H1 (cell line): ENCODE measurements at regions not wholly inside any gene's neighbourhood (a gene's known extent, or its start where the extent isn't known, plus 50 kb on each side); places are given as distances from the start of the nearest gene placed in this dataset.

Experiments used
- CTCF ChIA-PET: fragments of 300-600 bp; sonication (Branson Sonifier 250); formaldehyde crosslinking; loops from one replicate; lab custom pipeline; 2021; ENCODE audit not compliant: partially characterized antibody; lab: Charles Lee
- POLR2A ChIA-PET: fragments of 300-600 bp; sonication (Branson Sonifier 250); formaldehyde crosslinking; loops from one replicate; lab custom pipeline; 2021; ENCODE audit warnings: inconsistent platforms; ENCODE audit not compliant: partially characterized antibody; lab: Charles Lee
- DNase-seq, 2 experiments: peaks; one replicate each; pipeline versions ENCODE4 v3.0.0 to v3.0.0-alpha.2; 2010 to 2022; ENCODE audit warnings: low spot score in 2 of 2, low read depth in 1 of 2, mixed read lengths in 1 of 2
- FAIRE-seq: peaks from 2 replicates; lab custom pipeline; 2011; peaks lifted over from hg19 to GRCh38; lab: Jason Lieb, UNC
- H2AFZ ChIP-seq: 2 replicates; pipeline ENCODE4 v1.8.1; 2012; ENCODE audit warnings: low read length, inconsistent platforms
- H2AK5ac ChIP-seq: 2 replicates; pipeline ENCODE4 v1.6.1; 2013; ENCODE audit warnings: low read depth, low read length
- H2BK120ac ChIP-seq: replicated peaks from 2 replicates; pipeline ENCODE3; 2013; ENCODE audit warnings: low read depth, low read length, inconsistent platforms
- H2BK12ac ChIP-seq: 2 replicates; pipeline ENCODE4 v1.6.1; 2013; ENCODE audit warnings: low read depth, low read length
- H2BK15ac ChIP-seq: 2 replicates; pipeline ENCODE4 v1.6.1; 2013; ENCODE audit warnings: low read length
- H2BK20ac ChIP-seq: 2 replicates; pipeline ENCODE4 v1.6.1; 2013; ENCODE audit warnings: low read length
- H2BK5ac ChIP-seq: 2 replicates; pipeline ENCODE4 v1.6.1; 2013; ENCODE audit warnings: low read depth, low read length
- H3K14ac ChIP-seq: 2 replicates; pipeline ENCODE4 v1.6.1; 2013; ENCODE audit warnings: inconsistent platforms; ENCODE audit not compliant: insufficient read length
- H3K18ac ChIP-seq: 2 replicates; pipeline ENCODE4 v1.6.1; 2013; ENCODE audit warnings: low read length; ENCODE audit errors: extremely low read depth
- H3K23ac ChIP-seq: 2 replicates; pipeline ENCODE4 v1.6.1; 2013; ENCODE audit warnings: inconsistent platforms; ENCODE audit not compliant: insufficient read length
- H3K23me2 ChIP-seq: 2 replicates; pipeline ENCODE4 v1.6.1; 2013; ENCODE audit warnings: low read depth, low read length
- H3K27ac ChIP-seq: 2 replicates; pipeline ENCODE4 v1.6.1; 2011; ENCODE audit warnings: low read depth, low read length, inconsistent platforms
- H3K27me3 ChIP-seq, 4 experiments: replicated peaks in 1 of 4; 1 replicate in 1 of 4; 2 replicates in 3 of 4; pipeline versions ENCODE4 v1.6.1 to v1.8.1; 2011 to 2013; ENCODE audit warnings: low read length in 3 of 4, mild to moderate bottlenecking in 3 of 4, inconsistent platforms in 2 of 4, mixed read lengths in 2 of 4, moderate library complexity in 1 of 4; ENCODE audit not compliant: control insufficient read depth in 3 of 4, insufficient read depth in 3 of 4; ENCODE audit errors: extremely low read depth in 1 of 4
- H3K36me3 ChIP-seq, 4 experiments: 2 replicates each; pipeline versions ENCODE4 v1.6.1 to v1.8.1; 2011 to 2013; ENCODE audit warnings: mild to moderate bottlenecking in 4 of 4, low read length in 3 of 4, moderate library complexity in 2 of 4, control low read depth in 1 of 4, inconsistent platforms in 1 of 4; ENCODE audit not compliant: insufficient read depth in 4 of 4, control insufficient read depth in 2 of 4
- H3K4ac ChIP-seq: replicated peaks from 2 replicates; pipeline ENCODE3; 2013; ENCODE audit warnings: low read length, low read depth, mixed read lengths, inconsistent platforms; ENCODE audit not compliant: insufficient read length
- H3K4me1 ChIP-seq, 4 experiments: replicated peaks in 1 of 4; 1 replicate in 1 of 4; 2 replicates in 3 of 4; pipeline versions ENCODE4 v1.6.1 to v1.8.1; 2011 to 2013; ENCODE audit warnings: low read length in 3 of 4, inconsistent platforms in 2 of 4, mixed read lengths in 1 of 4; ENCODE audit not compliant: insufficient read depth in 4 of 4, control insufficient read depth in 3 of 4
- H3K4me2 ChIP-seq, 2 experiments: 2 replicates each; pipeline versions ENCODE4 v1.6.1 to v1.8.1; 2011 to 2013; ENCODE audit warnings: low read depth in 2 of 2, low read length in 2 of 2, control low read depth in 1 of 2, inconsistent platforms in 1 of 2, mild to moderate bottlenecking in 1 of 2; ENCODE audit not compliant: insufficient read depth in 1 of 2
- H3K4me3 ChIP-seq, 4 experiments: fragments of 200-600, 300-600 bp in 1 of 4; sonication (generic), shearing (Covaris generic), sonication (Bioruptor Twin) in 1 of 4; 2 replicates each; pipeline versions ENCODE4 v1.5.1 to v1.8.1; 2011 to 2016; ENCODE audit warnings: low read length in 4 of 4, low read depth in 3 of 4, control low read depth in 2 of 4, inconsistent platforms in 2 of 4, mild to moderate bottlenecking in 2 of 4, mixed read lengths in 1 of 4, moderate library complexity in 1 of 4; ENCODE audit not compliant: insufficient read depth in 2 of 4; ENCODE audit errors: extremely low read depth in 1 of 4
- H3K56ac ChIP-seq: replicated peaks from 2 replicates; pipeline ENCODE3; 2013; ENCODE audit warnings: low read depth, mild to moderate bottlenecking, mixed read lengths, low read length, inconsistent platforms; ENCODE audit not compliant: insufficient read length
- H3K79me1 ChIP-seq: 2 replicates; pipeline ENCODE4 v1.6.1; 2013; ENCODE audit warnings: low read depth, low read length, control low read depth
- H3K79me2 ChIP-seq, 2 experiments: 2 replicates each; pipeline versions ENCODE4 v1.6.1 to v1.8.1; 2012 to 2013; ENCODE audit warnings: low read length in 2 of 2, mild to moderate bottlenecking in 2 of 2, inconsistent platforms in 1 of 2; ENCODE audit not compliant: insufficient read depth in 2 of 2, control insufficient read depth in 1 of 2
- H3K9ac ChIP-seq, 4 experiments: replicated peaks in 1 of 4; 1 replicate in 1 of 4; 2 replicates in 3 of 4; pipeline versions ENCODE4 v1.6.1 to v1.8.1; 2011 to 2013; ENCODE audit warnings: low read depth in 3 of 4, low read length in 3 of 4, control low read depth in 2 of 4, mild to moderate bottlenecking in 2 of 4, moderate library complexity in 2 of 4, inconsistent platforms in 1 of 4; ENCODE audit errors: extremely low read depth in 1 of 4
- H3K9me3 ChIP-seq, 2 experiments: 2 replicates each; pipeline versions ENCODE4 v1.6.1 to v1.8.1; 2012 to 2013; ENCODE audit warnings: mild to moderate bottlenecking in 2 of 2, moderate library complexity in 2 of 2, control low read depth in 1 of 2, inconsistent platforms in 1 of 2, low read depth in 1 of 2, low read length in 1 of 2, mixed read lengths in 1 of 2; ENCODE audit not compliant: insufficient read depth in 2 of 2
- H4K20me1 ChIP-seq, 2 experiments: replicated peaks in 1 of 2; 2 replicates each; pipeline versions ENCODE3 to v1.8.1; 2011 to 2013; ENCODE audit warnings: inconsistent platforms in 2 of 2, low read length in 2 of 2, mild to moderate bottlenecking in 1 of 2; ENCODE audit not compliant: insufficient read depth in 2 of 2, control insufficient read depth in 1 of 2
- H4K5ac ChIP-seq: 2 replicates; pipeline ENCODE4 v1.6.1; 2013; ENCODE audit warnings: low read length, low read depth, mixed read lengths, inconsistent platforms; ENCODE audit not compliant: insufficient read length
- H4K8ac ChIP-seq: 2 replicates; pipeline ENCODE4 v1.8.0; 2013; ENCODE audit warnings: mild to moderate bottlenecking, moderate library complexity, low read length, inconsistent platforms; ENCODE audit not compliant: insufficient read depth; ENCODE audit errors: extremely low read depth
- H4K91ac ChIP-seq: replicated peaks from 2 replicates; pipeline ENCODE3; 2013; ENCODE audit warnings: low read length, mixed read lengths, inconsistent platforms; ENCODE audit not compliant: insufficient read length
- WGBS, 2 experiments: shearing (Covaris generic) in 1 of 2; methylation state at CpG; one replicate each; pipeline versions ENCODE4 v1.1.6 to v1.1.7; 2013 to 2015; ENCODE audit warnings: low lambda C conversion rate in 2 of 2, mixed read lengths in 2 of 2, inconsistent platforms in 1 of 2, low coverage in 1 of 2, missing lambda C conversion rate in 1 of 2; ENCODE audit not compliant: insufficient replicate concordance in 2 of 2, insufficient coverage in 1 of 2, insufficient read length in 1 of 2; ENCODE audit errors: extremely low coverage in 1 of 2, missing lambda C conversion rate in 1 of 2; 5-methylcytosine and 5-hydroxymethylcytosine counted together
- TF ChIP-seq, protein P1 (sequence below): fragments of 300-600 bp; sonication (generic); IDR thresholded peaks from 2 replicates; pipeline ENCODE4 v1.7.1; 2012; ENCODE audit warnings: low read length, moderate library complexity, mild to moderate bottlenecking, inconsistent platforms; ENCODE audit not compliant: insufficient replicate concordance

DNA sequence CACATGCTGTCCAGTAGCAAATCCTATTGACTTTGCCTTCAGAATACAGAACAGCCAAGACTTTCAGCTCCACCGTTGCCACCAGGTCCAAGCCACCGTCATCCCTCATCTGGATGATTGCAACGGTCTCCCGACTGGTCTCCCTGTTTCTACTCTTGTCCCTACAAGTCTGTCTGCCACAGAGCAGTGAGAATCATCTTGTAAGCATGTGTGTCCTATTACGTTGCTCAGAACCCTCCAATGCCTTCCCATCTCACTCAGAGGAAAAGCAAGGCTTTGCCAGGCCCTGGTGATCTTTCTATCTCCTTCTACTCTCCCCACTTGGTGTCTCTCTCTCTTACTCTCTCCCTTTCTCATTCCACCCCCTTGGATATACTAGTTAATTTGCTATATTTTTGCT lies 76.7 kb upstream of the GDNF start:
- Histone ChIP-seq H2BK120ac (no peak overlapping the region), H3K79me2 (no peaks in the 10 kb centered on the region), H3K27ac (no peak overlapping the region), H3K4me2 (no peak overlapping the region), H2BK20ac (no peak overlapping the region), H2BK5ac (no peak overlapping the region), H3K4me1 (no peaks in the 10 kb centered on the region), H3K4me3 (no peak overlapping the region), H3K9ac (no peak overlapping the region), H3K23ac (no peak overlapping the region), H4K20me1 (no peaks in the 10 kb centered on the region), H3K14ac (no peak overlapping the region), H2AK5ac (no peak overlapping the region), H2BK12ac (no peak overlapping the region), H3K56ac (no peak overlapping the region), H3K23me2 (no peaks in the 10 kb centered on the region), H3K27me3 (no peaks in the 10 kb centered on the region), H2AFZ (no peak overlapping the region), H3K79me1 (no peaks in the 10 kb centered on the region), H3K4ac (no peak overlapping the region), H4K5ac (no peak overlapping the region), H3K9me3 (no peaks in the 10 kb centered on the region), H3K18ac (no peak overlapping the region), H4K91ac (no peak overlapping the region), H4K8ac (no peak overlapping the region), H2BK15ac (no peak overlapping the region), H3K36me3 (no peaks in the 10 kb centered on the region)
- CTCF ChIA-PET, result interaction anchor here (1.7 kb wide), 1 partner anchor 140 kb away, joined by 4 read pairs; no protein-coding TSS in a partner anchor
- 88% methylated on average over 5 of the region's 5 CpGs; no CpG with 5 or more reads in 1 of the 2 experiments for WGBS, 2 experiments
- DNase-seq, result no peak
- FAIRE-seq, result no peak
- POLR2A ChIA-PET, result no interaction called here
- TF ChIP-seq, protein P1, sequence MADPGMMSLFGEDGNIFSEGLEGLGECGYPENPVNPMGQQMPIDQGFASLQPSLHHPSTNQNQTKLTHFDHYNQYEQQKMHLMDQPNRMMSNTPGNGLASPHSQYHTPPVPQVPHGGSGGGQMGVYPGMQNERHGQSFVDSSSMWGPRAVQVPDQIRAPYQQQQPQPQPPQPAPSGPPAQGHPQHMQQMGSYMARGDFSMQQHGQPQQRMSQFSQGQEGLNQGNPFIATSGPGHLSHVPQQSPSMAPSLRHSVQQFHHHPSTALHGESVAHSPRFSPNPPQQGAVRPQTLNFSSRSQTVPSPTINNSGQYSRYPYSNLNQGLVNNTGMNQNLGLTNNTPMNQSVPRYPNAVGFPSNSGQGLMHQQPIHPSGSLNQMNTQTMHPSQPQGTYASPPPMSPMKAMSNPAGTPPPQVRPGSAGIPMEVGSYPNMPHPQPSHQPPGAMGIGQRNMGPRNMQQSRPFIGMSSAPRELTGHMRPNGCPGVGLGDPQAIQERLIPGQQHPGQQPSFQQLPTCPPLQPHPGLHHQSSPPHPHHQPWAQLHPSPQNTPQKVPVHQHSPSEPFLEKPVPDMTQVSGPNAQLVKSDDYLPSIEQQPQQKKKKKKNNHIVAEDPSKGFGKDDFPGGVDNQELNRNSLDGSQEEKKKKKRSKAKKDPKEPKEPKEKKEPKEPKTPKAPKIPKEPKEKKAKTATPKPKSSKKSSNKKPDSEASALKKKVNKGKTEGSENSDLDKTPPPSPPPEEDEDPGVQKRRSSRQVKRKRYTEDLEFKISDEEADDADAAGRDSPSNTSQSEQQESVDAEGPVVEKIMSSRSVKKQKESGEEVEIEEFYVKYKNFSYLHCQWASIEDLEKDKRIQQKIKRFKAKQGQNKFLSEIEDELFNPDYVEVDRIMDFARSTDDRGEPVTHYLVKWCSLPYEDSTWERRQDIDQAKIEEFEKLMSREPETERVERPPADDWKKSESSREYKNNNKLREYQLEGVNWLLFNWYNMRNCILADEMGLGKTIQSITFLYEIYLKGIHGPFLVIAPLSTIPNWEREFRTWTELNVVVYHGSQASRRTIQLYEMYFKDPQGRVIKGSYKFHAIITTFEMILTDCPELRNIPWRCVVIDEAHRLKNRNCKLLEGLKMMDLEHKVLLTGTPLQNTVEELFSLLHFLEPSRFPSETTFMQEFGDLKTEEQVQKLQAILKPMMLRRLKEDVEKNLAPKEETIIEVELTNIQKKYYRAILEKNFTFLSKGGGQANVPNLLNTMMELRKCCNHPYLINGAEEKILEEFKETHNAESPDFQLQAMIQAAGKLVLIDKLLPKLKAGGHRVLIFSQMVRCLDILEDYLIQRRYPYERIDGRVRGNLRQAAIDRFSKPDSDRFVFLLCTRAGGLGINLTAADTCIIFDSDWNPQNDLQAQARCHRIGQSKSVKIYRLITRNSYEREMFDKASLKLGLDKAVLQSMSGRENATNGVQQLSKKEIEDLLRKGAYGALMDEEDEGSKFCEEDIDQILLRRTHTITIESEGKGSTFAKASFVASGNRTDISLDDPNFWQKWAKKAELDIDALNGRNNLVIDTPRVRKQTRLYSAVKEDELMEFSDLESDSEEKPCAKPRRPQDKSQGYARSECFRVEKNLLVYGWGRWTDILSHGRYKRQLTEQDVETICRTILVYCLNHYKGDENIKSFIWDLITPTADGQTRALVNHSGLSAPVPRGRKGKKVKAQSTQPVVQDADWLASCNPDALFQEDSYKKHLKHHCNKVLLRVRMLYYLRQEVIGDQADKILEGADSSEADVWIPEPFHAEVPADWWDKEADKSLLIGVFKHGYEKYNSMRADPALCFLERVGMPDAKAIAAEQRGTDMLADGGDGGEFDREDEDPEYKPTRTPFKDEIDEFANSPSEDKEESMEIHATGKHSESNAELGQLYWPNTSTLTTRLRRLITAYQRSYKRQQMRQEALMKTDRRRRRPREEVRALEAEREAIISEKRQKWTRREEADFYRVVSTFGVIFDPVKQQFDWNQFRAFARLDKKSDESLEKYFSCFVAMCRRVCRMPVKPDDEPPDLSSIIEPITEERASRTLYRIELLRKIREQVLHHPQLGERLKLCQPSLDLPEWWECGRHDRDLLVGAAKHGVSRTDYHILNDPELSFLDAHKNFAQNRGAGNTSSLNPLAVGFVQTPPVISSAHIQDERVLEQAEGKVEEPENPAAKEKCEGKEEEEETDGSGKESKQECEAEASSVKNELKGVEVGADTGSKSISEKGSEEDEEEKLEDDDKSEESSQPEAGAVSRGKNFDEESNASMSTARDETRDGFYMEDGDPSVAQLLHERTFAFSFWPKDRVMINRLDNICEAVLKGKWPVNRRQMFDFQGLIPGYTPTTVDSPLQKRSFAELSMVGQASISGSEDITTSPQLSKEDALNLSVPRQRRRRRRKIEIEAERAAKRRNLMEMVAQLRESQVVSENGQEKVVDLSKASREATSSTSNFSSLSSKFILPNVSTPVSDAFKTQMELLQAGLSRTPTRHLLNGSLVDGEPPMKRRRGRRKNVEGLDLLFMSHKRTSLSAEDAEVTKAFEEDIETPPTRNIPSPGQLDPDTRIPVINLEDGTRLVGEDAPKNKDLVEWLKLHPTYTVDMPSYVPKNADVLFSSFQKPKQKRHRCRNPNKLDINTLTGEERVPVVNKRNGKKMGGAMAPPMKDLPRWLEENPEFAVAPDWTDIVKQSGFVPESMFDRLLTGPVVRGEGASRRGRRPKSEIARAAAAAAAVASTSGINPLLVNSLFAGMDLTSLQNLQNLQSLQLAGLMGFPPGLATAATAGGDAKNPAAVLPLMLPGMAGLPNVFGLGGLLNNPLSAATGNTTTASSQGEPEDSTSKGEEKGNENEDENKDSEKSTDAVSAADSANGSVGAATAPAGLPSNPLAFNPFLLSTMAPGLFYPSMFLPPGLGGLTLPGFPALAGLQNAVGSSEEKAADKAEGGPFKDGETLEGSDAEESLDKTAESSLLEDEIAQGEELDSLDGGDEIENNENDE, result no peak
